AG04450 (cell line): ENCODE measurements at regions not wholly inside any gene's neighbourhood (a gene's known extent, or its start where the extent isn't known, plus 50 kb on each side); places are given as distances from the start of the nearest gene placed in this dataset.

Source experiments
- CTCF ChIA-PET: fragments of 300-600, 350-600 bp; formaldehyde crosslinking; extraction: SDS; loops from one replicate; lab custom pipeline; 2022; ENCODE audit warnings: antibody characterized with exemption, inconsistent platforms; lab: Charles Lee
- POLR2A ChIA-PET: fragments of 350-600 bp; formaldehyde crosslinking; extraction: SDS; loops from one replicate; lab custom pipeline; 2021; ENCODE audit warnings: antibody characterized with exemption, inconsistent platforms; lab: Yijun Ruan, JAX
- DNase-seq: peaks from one replicate; pipeline ENCODE4 v3.0.0-alpha.2; 2011; ENCODE audit warnings: low read depth, low spot score
- H3K27ac ChIP-seq: one replicate; pipeline ENCODE4 v1.5.1; 2012; ENCODE audit warnings: low read depth, low read length, control low read depth
- H3K27me3 ChIP-seq: one replicate; pipeline ENCODE4 v1.6.0; 2012; ENCODE audit warnings: low read length; ENCODE audit not compliant: control insufficient read depth, insufficient read depth
- H3K4me3 ChIP-seq: 2 replicates; pipeline ENCODE4 v1.5.1; 2011; ENCODE audit warnings: mild to moderate bottlenecking, low read depth, low read length, control low read depth
- H3K9me3 ChIP-seq: 2 replicates; pipeline ENCODE4 v1.5.1; 2012; ENCODE audit warnings: low read length; ENCODE audit not compliant: control insufficient read depth, insufficient read depth
- TF ChIP-seq, protein P1 (sequence below): IDR thresholded peaks from 2 replicates; pipeline ENCODE4 v1.5.1; 2011; ENCODE audit warnings: low read depth, low read length, control low read depth, inconsistent platforms

DNA sequence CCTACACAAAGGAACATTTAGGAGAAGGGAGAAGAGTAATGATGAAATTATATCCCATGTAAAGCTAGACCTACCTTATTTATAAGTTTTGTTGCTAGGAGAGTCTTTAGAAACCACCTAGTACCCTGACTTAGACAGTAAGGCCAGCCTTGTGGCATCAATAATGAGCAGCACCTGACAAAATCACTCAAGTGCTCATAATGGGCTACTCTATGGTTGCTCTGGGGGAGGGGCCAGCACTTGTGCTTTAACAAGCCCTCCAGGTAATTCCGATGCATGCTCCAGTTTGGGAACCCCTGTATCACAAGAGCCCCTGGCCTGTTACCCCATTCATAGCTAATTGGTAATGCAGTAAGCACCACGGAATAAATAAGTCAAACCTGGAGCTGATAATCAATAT, 102.9 kb upstream of the ALK start:
- Histone ChIP-seq H3K27ac (no peak overlapping the region), H3K9me3 (no peaks in the 10 kb centered on the region), H3K4me3 (no peak overlapping the region), H3K27me3 (peaks cover 14% of the 10 kb centered on the region)
- TF ChIP-seq, protein P1, sequence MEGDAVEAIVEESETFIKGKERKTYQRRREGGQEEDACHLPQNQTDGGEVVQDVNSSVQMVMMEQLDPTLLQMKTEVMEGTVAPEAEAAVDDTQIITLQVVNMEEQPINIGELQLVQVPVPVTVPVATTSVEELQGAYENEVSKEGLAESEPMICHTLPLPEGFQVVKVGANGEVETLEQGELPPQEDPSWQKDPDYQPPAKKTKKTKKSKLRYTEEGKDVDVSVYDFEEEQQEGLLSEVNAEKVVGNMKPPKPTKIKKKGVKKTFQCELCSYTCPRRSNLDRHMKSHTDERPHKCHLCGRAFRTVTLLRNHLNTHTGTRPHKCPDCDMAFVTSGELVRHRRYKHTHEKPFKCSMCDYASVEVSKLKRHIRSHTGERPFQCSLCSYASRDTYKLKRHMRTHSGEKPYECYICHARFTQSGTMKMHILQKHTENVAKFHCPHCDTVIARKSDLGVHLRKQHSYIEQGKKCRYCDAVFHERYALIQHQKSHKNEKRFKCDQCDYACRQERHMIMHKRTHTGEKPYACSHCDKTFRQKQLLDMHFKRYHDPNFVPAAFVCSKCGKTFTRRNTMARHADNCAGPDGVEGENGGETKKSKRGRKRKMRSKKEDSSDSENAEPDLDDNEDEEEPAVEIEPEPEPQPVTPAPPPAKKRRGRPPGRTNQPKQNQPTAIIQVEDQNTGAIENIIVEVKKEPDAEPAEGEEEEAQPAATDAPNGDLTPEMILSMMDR = no peak
- no peak for DNase-seq
- ChIA-PET POLR2A (no interaction called here), CTCF (interaction anchor here (1.2 kb wide), 1 partner anchor 101 kb away, joined by 3 read pairs; no protein-coding TSS in a partner anchor)

DNA sequence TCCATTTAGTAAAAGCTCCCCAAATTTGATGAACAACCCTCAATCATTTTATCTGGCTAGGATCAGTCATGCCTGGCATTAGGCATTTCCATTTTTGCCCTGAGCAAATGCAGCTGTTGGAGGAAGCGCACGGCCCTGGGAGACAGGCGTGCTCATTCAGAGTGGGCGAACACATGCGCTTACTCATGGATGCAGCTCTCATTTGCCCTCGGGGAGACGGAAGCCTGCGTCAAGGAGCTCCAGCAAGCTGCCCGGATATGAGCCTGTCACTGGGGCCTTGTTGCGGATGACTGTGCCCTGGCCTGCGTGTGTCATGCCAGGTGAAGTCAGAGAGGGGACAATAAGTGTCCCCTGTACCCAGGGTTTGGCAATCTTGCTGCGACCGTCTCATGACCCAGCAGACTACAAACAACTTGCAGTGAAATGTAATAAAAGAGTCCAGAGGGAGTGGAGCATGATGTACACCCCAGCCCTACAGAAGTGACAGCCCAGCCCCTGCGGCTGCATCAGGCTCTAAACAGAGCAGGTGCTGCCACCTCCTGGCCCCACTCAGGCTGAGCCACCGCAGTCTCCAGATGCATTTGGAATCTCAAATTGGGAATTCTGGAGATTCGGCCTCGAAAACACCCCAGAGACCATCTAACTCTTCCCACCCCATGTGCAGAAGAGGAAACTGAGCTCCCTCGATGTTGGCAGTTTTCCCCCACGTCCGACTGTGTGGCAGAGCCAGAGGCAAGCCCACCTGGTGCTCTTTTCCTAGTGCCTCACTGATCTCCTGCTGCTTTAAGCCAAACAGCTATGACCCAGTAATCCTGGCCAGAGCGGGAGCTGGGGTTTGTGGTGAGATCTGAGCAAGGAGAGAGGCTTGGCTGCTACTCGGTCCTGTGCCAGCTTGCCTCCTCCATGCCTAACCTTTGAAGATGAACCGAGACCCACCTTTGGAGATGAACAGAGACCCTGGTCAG, 105.0 kb upstream of the ALK start:
- CTCF ChIA-PET = interaction anchor here (0.6 to 1.2 kb wide), 10 partner anchors 9 to 1068 kb away, joined by 3 to 5 read pairs (median 3); no protein-coding TSS in a partner anchor

DNA sequence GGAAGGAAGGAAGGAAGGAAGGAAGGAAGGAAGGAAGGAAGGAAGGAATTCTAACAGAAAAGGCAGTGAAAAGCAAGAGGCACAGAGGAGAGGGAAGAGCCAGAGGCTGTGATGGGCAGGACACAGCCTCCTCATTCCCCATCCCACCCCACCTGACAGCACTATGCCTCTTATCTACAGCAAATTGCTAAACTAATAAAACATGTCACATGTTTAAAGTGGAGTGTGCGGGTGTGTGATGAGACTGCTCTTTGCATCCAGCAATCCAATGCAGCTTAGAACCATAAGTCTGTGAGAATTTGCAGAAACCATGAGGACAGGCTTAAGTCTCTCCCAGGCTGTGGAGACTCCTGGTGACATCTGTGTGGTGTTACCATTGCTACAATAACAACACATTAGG, 108.4 kb upstream of the ALK start:
- Histone ChIP-seq H3K27me3 (peaks cover 17% of the 10 kb centered on the region), H3K27ac (no peak overlapping the region), H3K9me3 (no peaks in the 10 kb centered on the region), H3K4me3 (no peak overlapping the region)
- TF ChIP-seq, protein P1 = no peak
- POLR2A ChIA-PET = no interaction called here
- CTCF ChIA-PET = interaction anchor here (1.5 kb wide), 1 partner anchor 11 kb away, joined by 3 read pairs; no protein-coding TSS in a partner anchor
- DNase-seq = no peak

More for the DNA sequence above, 105.0 kb upstream of the ALK start:
- H3K27ac ChIP-seq = no peak overlapping the region
- TF ChIP-seq, protein P1 = peak; percentile 69
- peak; percentile 4 for DNase-seq
- no peak overlapping the region for H3K4me3 ChIP-seq
- POLR2A ChIA-PET = no interaction called here
- H3K9me3 ChIP-seq = no peaks in the 10 kb centered on the region
- H3K27me3 ChIP-seq = peaks cover 16% of the 10 kb centered on the region

DNA sequence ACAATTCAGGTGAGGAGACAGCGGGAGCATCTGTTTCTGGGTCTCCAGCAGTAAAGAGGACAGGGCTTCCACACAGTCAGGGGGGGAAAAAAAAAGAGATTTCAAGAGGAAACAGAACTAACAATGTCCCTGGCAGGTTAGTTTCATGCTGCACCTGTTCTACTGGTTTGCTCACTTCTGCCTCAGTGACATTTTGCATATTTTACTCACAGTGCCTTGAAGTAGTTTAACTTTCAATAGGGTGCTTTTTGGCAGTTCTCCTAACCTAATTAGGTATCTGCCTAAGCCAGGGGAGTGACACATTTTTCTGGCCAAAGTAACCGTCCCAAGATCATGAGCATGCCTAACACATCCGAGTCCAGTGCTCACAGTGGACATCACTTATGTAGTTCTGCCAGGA, 109.0 kb upstream of the ALK start:
- no peaks in the 10 kb centered on the region for H3K9me3 ChIP-seq
- H3K27me3 ChIP-seq = peaks cover 17% of the 10 kb centered on the region
- H3K4me3 ChIP-seq = no peak overlapping the region
- TF ChIP-seq, protein P1 = no peak
- POLR2A ChIA-PET = no interaction called here
- no peak overlapping the region for H3K27ac ChIP-seq
- CTCF ChIA-PET = interaction anchor here (1.3 kb wide), 1 partner anchor 107 kb away, joined by 4 read pairs; no protein-coding TSS in a partner anchor
- no peak for DNase-seq

DNA sequence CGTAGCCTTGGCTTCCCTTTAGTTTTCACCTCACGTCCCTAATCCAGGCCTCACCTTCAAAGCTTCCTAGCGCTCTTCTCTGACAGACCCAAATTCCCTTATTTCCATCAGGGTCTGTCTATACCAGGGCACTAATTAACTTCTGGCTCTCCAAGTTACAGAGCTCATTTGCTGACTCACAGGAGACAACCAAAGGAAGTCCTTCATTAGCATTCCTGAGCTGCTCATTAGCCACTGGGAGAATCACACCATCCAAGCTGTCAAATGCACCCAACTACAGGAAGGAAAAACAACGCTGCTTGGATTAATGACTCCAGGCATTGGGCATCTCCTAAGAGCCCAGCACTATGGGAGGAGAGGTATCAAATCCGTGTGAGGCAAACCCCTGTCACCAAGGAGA, 109.8 kb upstream of the ALK start:
- TF ChIP-seq, protein P1 = no peak
- DNase-seq = no peak
- Histone ChIP-seq H3K27me3 (peaks cover 15% of the 10 kb centered on the region), H3K9me3 (no peaks in the 10 kb centered on the region), H3K4me3 (no peak overlapping the region), H3K27ac (no peak overlapping the region)
- ChIA-PET POLR2A (no interaction called here), CTCF (interaction anchor here (1.3 kb wide), 1 partner anchor 108 kb away, joined by 4 read pairs; no protein-coding TSS in a partner anchor)
